ENCODE measurements at regions not wholly inside any gene's neighbourhood (a gene's known extent, or its start where the extent isn't known, plus 50 kb on each side); places are given as distances from the start of the nearest gene placed in this dataset.

DNA sequence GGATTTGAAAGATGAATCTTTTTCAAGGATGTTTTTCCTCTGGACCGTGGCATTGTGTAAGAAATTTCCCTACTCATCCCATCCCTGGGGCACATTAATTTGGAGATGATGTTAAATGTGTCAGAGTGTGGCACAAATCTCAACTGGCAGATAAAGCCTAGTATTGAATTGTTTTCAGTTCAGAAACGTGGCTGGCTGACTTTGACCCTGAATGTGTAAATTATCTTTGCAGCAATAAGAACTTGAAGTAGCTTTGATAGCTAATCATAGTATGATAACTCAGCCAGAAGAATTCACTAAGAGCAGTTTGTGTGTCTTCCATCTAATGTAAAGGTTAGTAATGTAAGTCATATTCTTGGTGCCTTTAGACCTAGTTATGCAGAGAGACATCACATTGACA is 238.4 kb upstream of the DMRT1 start:
- no peaks in the 10 kb centered on the region for H3K79me1 ChIP-seq (ENCODE audit: low read depth, low read length)
- H4K91ac ChIP-seq (replicated peaks; ENCODE audit: insufficient read length, low read length) = no peak overlapping the region
- H3K14ac ChIP-seq (ENCODE audit: insufficient read length) = no peak overlapping the region
- no peak overlapping the region for H3K56ac ChIP-seq (replicated peaks; ENCODE audit: insufficient read length, low read depth, low read length)
- no peak overlapping the region for H2BK20ac ChIP-seq (ENCODE audit: low read length)
- H3K4me3 ChIP-seq (ENCODE audit: extremely low read depth in 1 of 4, insufficient read depth in 2 of 4, low read depth in 3 of 4, low read length in 4 of 4) = no peak overlapping the region
- H2AFZ ChIP-seq (ENCODE audit: low read length) = no peak overlapping the region
- no peak overlapping the region for H2AK5ac ChIP-seq (ENCODE audit: low read depth, low read length)
- H4K20me1 ChIP-seq (replicated peaks in 1 of 2; ENCODE audit: control insufficient read depth in 1 of 2, insufficient read depth in 2 of 2, low read length in 2 of 2) = peaks cover 0 to 1% of the 10 kb centered on the region in 2 experiments
- H3K4me2 ChIP-seq (ENCODE audit: insufficient read depth in 1 of 2, low read depth in 2 of 2, low read length in 2 of 2) = no peak overlapping the region
- no peaks in the 10 kb centered on the region for H3K4me1 ChIP-seq (replicated peaks in 1 of 4; ENCODE audit: control insufficient read depth in 3 of 4, insufficient read depth in 4 of 4, low read length in 3 of 4)
- H3K9me3 ChIP-seq (ENCODE audit: insufficient read depth in 2 of 2, low read depth in 1 of 2, low read length in 1 of 2) = no peaks in the 10 kb centered on the region
- no peak overlapping the region for H2BK12ac ChIP-seq (ENCODE audit: low read depth, low read length)
- WGBS, 2 experiments (ENCODE audit: extremely low coverage in 1 of 2, insufficient coverage in 1 of 2, insufficient read length in 1 of 2, insufficient replicate concordance in 2 of 2, low coverage in 1 of 2, low lambda C conversion rate in 2 of 2, missing lambda C conversion rate in 1 of 2) = 83% methylated on average over 2 of the region's 2 CpGs; no CpG with 5 or more reads in 1 of the 2 experiments
- H3K23me2 ChIP-seq (ENCODE audit: low read depth, low read length) = no peaks in the 10 kb centered on the region
- no peak overlapping the region for H3K23ac ChIP-seq (ENCODE audit: insufficient read length)
- DNase-seq (ENCODE audit: low read depth in 1 of 2, low spot score in 2 of 2) (no peak), FAIRE-seq (no peak)
- ChIA-PET POLR2A (ENCODE audit: partially characterized antibody) (no interaction called here), CTCF (ENCODE audit: partially characterized antibody) (interaction anchor here (0.5 to 1.3 kb wide), 4 partner anchors 11 to 260 kb away, joined by 3 read pairs; no protein-coding TSS in a partner anchor)
- no peak overlapping the region for H3K27ac ChIP-seq (ENCODE audit: low read depth, low read length)
- TF ChIP-seq KDM1A (IDR thresholded peaks at IDR 0.05; ENCODE audit: borderline replicate concordance, low read length) = no peak
- no peak for TF ChIP-seq CBX5 (IDR thresholded peaks at IDR 0.05; ENCODE audit: low read depth, low read length)
- TF ChIP-seq RNF2 (IDR thresholded peaks at IDR 0.05; ENCODE audit: borderline replicate concordance, low read depth, low read length, missing control alignments, poor library complexity, severe bottlenecking) = no peak
- TF ChIP-seq SIN3A (conservative IDR thresholded peaks at IDR 0.05 in 1 of 2, IDR thresholded peaks at IDR 0.05 in 1 of 2; ENCODE audit: low read depth in 1 of 2, low read length in 2 of 2) = no peak
- no peak for TF ChIP-seq CHD2 (IDR thresholded peaks at IDR 0.05; ENCODE audit: low read length)
- TF ChIP-seq, protein P1, sequence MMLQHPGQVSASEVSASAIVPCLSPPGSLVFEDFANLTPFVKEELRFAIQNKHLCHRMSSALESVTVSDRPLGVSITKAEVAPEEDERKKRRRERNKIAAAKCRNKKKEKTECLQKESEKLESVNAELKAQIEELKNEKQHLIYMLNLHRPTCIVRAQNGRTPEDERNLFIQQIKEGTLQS (IDR thresholded peaks at IDR 0.05; ENCODE audit: insufficient read depth, low read depth, low read length) = no peak
- TF ChIP-seq PHF8 (conservative IDR thresholded peaks at IDR 0.05; ENCODE audit: low read depth, low read length) = no peak
- TF ChIP-seq RBBP5 (IDR thresholded peaks at IDR 0.05; ENCODE audit: borderline replicate concordance, low read depth, low read length) = no peak
- no peak overlapping the region for H4K8ac ChIP-seq (ENCODE audit: extremely low read depth, insufficient read depth, low read length)
- no peaks in the 10 kb centered on the region; a peak in 1 of 4 replicates for H3K79me2 ChIP-seq (ENCODE audit: control insufficient read depth in 1 of 2, insufficient read depth in 2 of 2, low read length in 2 of 2)
- no peak overlapping the region for H3K9ac ChIP-seq (replicated peaks in 1 of 4; ENCODE audit: extremely low read depth in 1 of 4, low read depth in 3 of 4, low read length in 3 of 4)
- no peak overlapping the region for H2BK120ac ChIP-seq (replicated peaks; ENCODE audit: low read depth, low read length)
- H3K4ac ChIP-seq (replicated peaks; ENCODE audit: insufficient read length, low read depth, low read length) = no peak overlapping the region
- H2BK15ac ChIP-seq (ENCODE audit: low read length) = no peak overlapping the region
- no peak overlapping the region for H2BK5ac ChIP-seq (ENCODE audit: low read depth, low read length)
- no peaks in the 10 kb centered on the region; a peak in 1 of 8 replicates for H3K36me3 ChIP-seq (ENCODE audit: control insufficient read depth in 2 of 4, insufficient read depth in 4 of 4, low read length in 3 of 4)
- no peaks in the 10 kb centered on the region for H3K27me3 ChIP-seq (replicated peaks in 1 of 4; ENCODE audit: control insufficient read depth in 3 of 4, extremely low read depth in 1 of 4, insufficient read depth in 3 of 4, low read length in 3 of 4)
- no peak overlapping the region for H3K18ac ChIP-seq (ENCODE audit: extremely low read depth, low read length)
- no peak overlapping the region for H4K5ac ChIP-seq (ENCODE audit: insufficient read length, low read depth, low read length)

Measured in H1 (cell line).